Tibial artery (tissue), 4 donors: ENCODE measurements at regions not wholly inside any gene's neighbourhood (a gene's known extent, or its start where the extent isn't known, plus 50 kb on each side); places are given as distances from the start of the nearest gene placed in this dataset.

Experiments used
- DNase-seq, 2 donors: peaks; one replicate each; pipeline ENCODE4 v3.0.0-alpha.2; 2019
- H3K27ac ChIP-seq, 2 donors: fragments of 200-600 bp; sonication (generic) in 1 of 2; 1 replicate in 1 of 2; 2 replicates in 1 of 2; pipeline ENCODE4 v1.5.1; 2018 to 2019; ENCODE audit warnings: mild to moderate bottlenecking in 1 of 2
- H3K27me3 ChIP-seq, 2 donors: fragments of 200-600 bp; sonication (generic) in 1 of 2; one replicate each; pipeline versions ENCODE4 v1.5.1 to v1.6.0; 2016 to 2019
- H3K36me3 ChIP-seq, 3 donors: fragments of 200-600 bp; sonication (generic) in 2 of 3; one replicate each; pipeline ENCODE4 v1.5.1; 2016 to 2019; ENCODE audit warnings: mild to moderate bottlenecking in 2 of 3
- H3K4me1 ChIP-seq, 4 donors: fragments of 200-600 bp; sonication (generic) in 2 of 4; 1 replicate in 3 of 4; 2 replicates in 1 of 4; pipeline ENCODE4 v1.5.1; 2016 to 2019
- H3K4me3 ChIP-seq, 2 donors: fragments of 200-600 bp; sonication (generic) in 1 of 2; 1 replicate in 1 of 2; 2 replicates in 1 of 2; pipeline ENCODE4 v1.5.1; 2018 to 2019; ENCODE audit warnings: mild to moderate bottlenecking in 2 of 2
- H3K9me3 ChIP-seq, 3 donors: fragments of 200-600 bp; sonication (generic) in 1 of 3; one replicate each; pipeline ENCODE4 v1.5.1; 2016 to 2019
- intact Hi-C: fragments of 100-400 bp; cut with DNase I; formaldehyde crosslinking; loops from one replicate; pipeline ENCODE4 v1.15.0; 2023; ENCODE audit warnings: low total_unique reads
- TF ChIP-seq, protein P1 (sequence below), 2 experiments: fragments of 200-600 bp in 1 of 2; fragments of 450-650 bp in 1 of 2; IDR thresholded peaks; one replicate each; pipeline ENCODE4 v1.5.1; 2017 to 2019; ENCODE audit warnings: antibody characterized with exemption in 2 of 2, mild to moderate bottlenecking in 1 of 2, moderate library complexity in 1 of 2

DNA sequence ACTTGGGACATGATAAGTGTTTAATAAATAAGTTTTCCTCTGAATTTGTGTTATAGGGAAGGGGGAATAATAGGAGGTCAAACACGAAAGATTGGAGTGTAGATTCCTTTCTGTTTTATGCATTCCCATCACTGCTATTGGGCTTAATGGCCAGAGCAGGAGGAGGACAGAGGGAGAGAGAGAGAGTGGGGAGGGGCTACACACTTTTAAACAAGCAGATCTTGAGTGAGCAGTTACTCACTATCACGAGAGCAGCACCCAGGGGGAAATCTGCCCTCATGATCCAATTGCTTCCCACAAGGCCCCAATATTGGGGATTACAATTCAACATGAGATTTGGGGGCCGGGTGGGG is 505.0 kb downstream of the GRIN2A start:
- H3K27ac ChIP-seq: no peak overlapping the region
- TF ChIP-seq, protein P1, sequence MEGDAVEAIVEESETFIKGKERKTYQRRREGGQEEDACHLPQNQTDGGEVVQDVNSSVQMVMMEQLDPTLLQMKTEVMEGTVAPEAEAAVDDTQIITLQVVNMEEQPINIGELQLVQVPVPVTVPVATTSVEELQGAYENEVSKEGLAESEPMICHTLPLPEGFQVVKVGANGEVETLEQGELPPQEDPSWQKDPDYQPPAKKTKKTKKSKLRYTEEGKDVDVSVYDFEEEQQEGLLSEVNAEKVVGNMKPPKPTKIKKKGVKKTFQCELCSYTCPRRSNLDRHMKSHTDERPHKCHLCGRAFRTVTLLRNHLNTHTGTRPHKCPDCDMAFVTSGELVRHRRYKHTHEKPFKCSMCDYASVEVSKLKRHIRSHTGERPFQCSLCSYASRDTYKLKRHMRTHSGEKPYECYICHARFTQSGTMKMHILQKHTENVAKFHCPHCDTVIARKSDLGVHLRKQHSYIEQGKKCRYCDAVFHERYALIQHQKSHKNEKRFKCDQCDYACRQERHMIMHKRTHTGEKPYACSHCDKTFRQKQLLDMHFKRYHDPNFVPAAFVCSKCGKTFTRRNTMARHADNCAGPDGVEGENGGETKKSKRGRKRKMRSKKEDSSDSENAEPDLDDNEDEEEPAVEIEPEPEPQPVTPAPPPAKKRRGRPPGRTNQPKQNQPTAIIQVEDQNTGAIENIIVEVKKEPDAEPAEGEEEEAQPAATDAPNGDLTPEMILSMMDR (IDR thresholded peaks at IDR 0.05): no peak
- H3K4me3 ChIP-seq: no peak overlapping the region
- intact Hi-C loops: no loop called here
- peaks cover 0 to 3% of the 10 kb centered on the region in 2 donors for H3K27me3 ChIP-seq
- no peaks in the 10 kb centered on the region for H3K9me3 ChIP-seq
- no peaks in the 10 kb centered on the region for H3K4me1 ChIP-seq
- no peaks in the 10 kb centered on the region for H3K36me3 ChIP-seq
- no peak for DNase-seq

DNA sequence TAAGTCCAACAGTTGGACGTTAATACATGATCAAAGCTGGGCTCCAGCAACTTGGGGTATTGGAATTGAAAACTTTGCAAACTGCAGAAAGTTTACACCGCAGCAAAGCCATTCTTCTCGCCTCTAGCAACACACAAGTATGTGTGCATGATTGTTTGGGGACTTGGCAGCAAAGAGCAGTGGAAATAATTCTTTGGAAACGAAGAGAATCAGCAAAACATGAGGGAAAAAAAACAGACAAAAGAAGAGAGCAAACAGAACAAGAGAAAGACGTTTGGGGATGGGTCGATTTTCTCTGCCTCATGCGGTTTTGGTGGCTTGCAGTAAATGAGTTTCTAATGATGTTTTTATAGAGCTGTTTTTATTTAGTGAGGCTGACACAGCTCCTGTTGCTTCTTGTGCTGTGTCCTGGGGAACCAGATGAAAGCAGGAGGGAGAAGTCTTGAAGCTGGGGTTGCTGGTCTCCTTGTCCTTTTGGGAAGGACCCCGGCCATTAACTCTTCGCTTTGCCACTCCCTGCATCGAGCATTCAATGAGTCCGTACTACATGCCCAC is 502.9 kb downstream of the GRIN2A start:
- H3K27ac ChIP-seq: no peak overlapping the region
- H3K4me1 ChIP-seq: no peaks in the 10 kb centered on the region
- H3K9me3 ChIP-seq: peaks cover 0 to 9% (median 6%) of the 10 kb centered on the region in 3 donors
- no peak overlapping the region for H3K4me3 ChIP-seq
- H3K27me3 ChIP-seq: peaks cover 0 to 1% of the 10 kb centered on the region in 2 donors
- no peak for DNase-seq
- intact Hi-C loops: no loop called here
- no peaks in the 10 kb centered on the region for H3K36me3 ChIP-seq
- TF ChIP-seq, protein P1 (IDR thresholded peaks at IDR 0.05): no peak

DNA sequence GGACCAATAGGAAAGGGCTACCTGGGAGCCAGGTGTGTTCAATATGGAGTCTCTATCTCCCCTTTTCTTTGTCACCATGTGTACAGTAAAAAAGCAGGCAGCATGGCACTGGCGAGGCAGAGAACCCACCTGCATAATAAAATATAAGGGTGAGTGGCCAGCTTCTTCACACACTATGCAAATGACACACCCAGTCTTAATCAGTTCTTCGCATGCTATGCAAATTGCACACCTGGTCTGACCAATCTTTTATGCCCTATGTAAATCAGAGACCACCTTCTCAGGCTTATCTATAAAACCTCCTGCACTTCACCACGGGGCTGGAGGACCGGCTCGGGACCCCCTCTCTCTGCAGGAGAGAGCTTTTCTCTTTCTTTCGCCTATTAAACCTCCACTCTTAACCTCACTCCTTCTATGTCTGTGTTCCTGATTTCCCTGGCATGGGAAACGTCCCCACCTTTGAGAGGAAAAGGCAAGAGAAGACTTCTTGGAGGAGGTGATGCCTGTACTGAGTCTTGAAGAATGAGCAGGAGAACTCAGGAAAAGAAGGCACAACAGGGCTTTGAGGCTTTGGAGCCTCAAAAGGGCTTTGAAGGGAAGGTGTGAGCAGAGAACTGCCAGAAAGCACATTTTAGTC is 502.1 kb downstream of the GRIN2A start:
- Histone ChIP-seq H3K27ac (no peak overlapping the region), H3K27me3 (no peaks in the 10 kb centered on the region), H3K9me3 (peaks cover 0 to 9% (median 6%) of the 10 kb centered on the region in 3 donors), H3K36me3 (no peaks in the 10 kb centered on the region), H3K4me1 (no peaks in the 10 kb centered on the region), H3K4me3 (no peak overlapping the region)
- TF ChIP-seq, protein P1 (IDR thresholded peaks at IDR 0.05): no peak
- intact Hi-C loops: no loop called here
- DNase-seq: no peak

DNA sequence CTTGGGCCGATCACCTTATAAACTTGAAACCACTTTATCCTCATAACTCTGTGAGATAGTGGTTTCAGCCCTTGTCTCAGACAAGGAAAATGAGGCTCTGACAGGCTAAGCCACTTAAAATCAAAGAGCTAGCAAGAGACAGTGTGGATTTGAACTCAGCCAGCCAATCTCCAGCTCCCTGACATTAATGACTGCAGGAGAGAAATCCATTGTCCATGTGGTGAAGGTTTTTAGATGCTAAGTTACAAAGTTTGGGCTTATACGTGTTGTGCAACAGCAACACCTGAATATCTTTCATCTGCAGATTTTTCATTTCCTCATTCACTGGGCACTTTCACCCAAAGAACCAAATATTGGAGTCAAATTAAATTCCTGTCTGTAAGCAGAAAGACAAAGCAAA is 501.3 kb downstream of the GRIN2A start:
- peaks cover 0 to 9% (median 6%) of the 10 kb centered on the region in 3 donors for H3K9me3 ChIP-seq
- TF ChIP-seq, protein P1 (IDR thresholded peaks at IDR 0.05): no peak
- intact Hi-C loops: no loop called here
- H3K27ac ChIP-seq: no peak overlapping the region
- H3K36me3 ChIP-seq: no peaks in the 10 kb centered on the region
- H3K27me3 ChIP-seq: no peaks in the 10 kb centered on the region
- H3K4me1 ChIP-seq: no peaks in the 10 kb centered on the region
- H3K4me3 ChIP-seq: no peak overlapping the region
- no peak for DNase-seq

DNA sequence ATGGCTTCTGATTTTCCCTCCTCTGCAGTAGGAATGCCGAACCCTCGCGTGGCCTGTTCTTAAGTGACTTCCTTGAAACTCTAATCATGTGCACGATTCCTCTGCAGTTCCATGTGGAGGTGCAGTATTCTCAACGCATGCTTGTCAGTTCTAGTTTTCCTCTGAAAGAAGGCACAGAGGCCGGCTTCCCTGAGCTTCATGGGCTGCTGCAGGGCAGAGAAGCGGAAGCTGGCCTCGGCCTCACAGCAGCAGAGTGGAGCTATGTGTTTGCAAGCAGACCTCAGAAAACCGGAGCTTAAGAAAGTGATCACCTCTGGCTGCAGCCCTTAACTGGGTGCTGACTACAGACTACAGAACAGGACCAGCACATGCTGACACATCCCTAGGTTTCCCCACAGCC is 500.7 kb downstream of the GRIN2A start:
- Histone ChIP-seq H3K4me3 (no peak overlapping the region), H3K36me3 (no peaks in the 10 kb centered on the region), H3K4me1 (no peaks in the 10 kb centered on the region), H3K27ac (no peak overlapping the region), H3K9me3 (peaks cover 0 to 9% (median 6%) of the 10 kb centered on the region in 3 donors), H3K27me3 (no peaks in the 10 kb centered on the region)
- no peak for DNase-seq
- TF ChIP-seq, protein P1 (IDR thresholded peaks at IDR 0.05): no peak
- intact Hi-C loops: no loop called here
